ENCODE measurements at regions not wholly inside any gene's neighbourhood (a gene's known extent, or its start where the extent isn't known, plus 50 kb on each side); places are given as distances from the start of the nearest gene placed in this dataset.
"Not testable (repeated sequence)": the region's sequence is repeated elsewhere in the genome, so short reads cannot be mapped to it uniquely, and the experiment has no call there.

DNA sequence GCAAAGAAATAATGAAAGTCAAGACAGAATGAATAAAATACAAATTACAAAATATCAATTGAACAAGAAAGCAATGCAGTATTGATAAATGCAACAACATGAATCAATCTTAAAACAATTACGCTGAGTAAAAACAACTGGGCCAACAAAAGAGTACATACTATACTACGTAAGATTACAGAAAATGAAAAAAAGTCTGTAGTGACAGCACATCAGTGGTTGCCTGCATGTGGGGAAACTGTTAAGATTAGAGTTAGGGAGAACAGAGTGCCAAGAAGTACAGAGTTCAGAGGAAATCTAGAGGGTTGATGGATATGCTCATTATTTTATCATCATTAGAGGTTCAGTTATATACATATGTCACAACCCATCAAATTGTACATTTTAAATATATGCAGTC, 706.6 kb upstream of the ACO1 start:
- no peak for FAIRE-seq

DNA sequence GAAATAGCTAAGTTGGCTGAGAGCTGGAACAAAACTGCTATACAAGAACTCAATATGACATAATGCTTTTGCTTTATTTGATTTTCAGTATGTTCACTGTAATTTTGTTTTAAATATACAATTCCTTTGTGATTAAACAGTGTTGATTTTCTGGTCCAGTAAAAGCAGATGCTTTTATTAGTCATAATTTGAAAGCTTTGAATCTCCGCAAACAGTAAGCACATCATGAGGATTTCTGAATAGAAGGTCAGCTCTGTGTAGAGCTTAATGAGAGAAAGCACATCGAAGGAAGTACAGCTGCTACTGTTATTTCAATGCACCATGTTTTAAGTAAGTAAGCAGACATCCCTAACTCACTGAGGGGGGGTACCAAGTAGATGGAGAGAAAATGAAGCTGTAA, 701.3 kb upstream of the ACO1 start:
- no peak for FAIRE-seq

DNA sequence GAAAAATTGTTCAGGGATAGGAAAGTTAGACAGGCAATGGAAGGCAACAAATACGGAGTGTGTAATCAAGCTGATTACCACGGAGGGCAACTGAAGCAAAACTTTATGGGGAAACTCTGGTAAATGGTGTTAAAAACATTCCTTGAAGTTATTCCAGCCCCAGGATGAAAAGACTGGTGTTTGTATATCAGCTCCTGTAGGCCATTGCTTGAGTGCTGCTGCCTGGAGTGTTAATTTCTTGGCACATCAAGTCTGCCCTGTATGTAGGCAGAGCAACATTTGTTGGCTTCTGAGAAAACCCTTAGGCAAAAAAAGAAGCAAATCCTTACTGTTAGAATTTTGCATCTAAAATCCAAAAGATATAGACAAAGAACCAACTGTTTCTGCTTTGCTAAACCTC, 686.5 kb upstream of the ACO1 start:
- no peak for FAIRE-seq

DNA sequence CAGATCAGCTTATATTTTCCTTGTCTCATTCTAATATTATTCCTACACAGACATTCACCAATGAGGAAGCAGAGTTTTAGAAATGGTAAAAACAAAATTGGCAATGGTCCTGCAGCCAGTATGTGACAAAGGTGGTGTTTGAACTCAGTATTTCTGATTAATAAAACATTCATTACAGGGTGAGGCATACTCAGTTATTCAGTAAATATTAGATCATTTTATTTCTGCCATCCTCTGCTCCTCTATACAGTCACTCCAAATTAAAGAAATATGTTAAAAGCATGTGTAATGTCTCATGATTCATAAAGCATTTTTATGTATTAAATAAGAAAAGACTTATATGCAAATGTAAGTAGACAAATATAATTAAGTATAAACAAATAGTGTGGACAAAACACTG, 684.6 kb upstream of the ACO1 start:
- FAIRE-seq: no peak

DNA sequence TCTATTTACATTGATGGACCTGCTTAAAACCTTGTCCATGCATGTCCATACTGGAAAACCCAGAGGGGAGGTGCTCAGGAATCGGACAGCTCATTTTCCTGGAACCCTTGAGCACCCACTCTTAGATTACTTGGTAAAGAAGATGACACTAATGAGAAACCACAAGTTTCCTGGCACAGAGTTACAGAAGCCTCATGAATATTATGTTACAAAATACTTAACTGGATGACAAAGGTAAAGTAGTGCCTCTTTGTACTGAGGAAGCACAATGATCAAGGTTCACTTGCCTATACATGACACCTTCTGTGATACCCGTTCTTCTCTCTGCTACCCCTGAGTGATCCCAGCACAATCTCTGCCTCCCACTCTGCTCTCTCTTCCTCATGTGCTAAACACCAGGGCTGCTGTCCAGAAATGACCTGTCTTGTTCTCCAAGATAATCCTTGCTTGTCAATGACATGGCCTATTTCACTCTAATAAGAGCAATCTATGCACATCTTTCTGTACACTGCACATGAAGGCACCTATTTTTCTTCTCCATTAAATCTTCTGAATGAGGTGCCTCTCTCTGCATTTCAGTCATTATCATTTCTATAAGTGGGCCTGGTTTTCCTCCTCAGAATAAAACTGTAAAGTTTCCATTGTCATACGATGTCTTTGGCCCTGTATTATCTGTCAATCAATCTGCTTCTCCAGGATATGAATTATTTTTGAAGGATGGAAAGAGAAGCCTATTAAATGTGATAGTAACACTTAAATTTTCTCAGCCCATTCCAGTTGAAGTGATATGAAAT, 684.0 kb upstream of the ACO1 start:
- FAIRE-seq: no peak

DNA sequence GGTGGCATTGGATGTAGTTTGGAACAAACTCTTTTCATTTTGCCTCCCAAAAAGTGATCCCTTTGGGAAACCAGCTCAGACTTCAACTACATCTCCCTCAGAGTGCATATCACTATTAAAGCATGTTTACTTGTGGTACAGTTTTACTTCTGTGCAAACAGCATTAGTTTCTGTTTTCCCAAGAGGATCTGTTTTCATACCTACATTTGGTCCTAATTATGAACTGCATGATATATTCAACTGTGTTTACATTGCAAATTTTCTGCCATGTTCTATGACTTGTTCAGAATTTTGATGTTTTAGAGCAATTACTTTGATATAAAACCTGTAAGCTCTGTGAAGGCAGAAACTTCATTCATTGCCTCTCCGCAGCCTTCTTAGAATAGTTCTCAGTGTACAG, 681.5 kb upstream of the ACO1 start:
- no peak for FAIRE-seq

DNA sequence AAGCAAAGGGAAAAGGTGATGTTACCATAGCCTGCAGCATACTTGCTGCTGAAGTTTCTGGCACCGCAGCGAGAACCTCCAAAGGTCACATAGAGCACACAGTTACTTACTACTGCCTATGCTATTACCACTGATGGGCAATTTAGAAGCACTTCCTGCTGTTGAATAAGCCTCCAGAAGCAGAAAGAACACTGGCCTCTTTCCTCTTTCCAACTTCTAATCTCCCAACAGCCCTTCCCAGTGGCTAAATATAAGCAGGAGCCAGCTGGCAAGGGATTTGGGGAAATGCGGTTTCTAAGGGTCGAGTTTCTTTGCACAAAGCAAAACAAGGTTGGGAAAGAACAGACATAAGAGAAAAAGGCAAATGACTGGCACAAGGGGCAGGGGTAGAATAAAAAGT, 669.2 kb upstream of the ACO1 start:
- FAIRE-seq: no peak

DNA sequence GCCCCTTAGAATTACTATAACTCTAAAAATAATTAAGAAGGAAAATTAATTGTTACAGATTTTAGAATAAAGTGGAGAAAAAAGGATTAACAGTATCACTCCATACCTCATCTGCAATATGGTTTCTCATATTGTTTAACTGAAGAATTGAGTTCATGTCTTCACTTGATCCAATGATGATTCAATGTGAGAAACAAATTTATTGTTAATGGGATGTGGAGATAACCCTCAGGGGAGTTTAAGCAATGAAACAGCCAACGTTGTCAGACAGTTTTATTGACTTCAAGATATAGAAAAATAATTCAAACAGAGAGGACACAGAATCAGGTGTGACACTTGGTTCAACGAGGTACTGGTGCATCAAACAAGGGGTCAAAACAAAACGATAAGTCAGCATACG, 665.2 kb upstream of the ACO1 start:
- FAIRE-seq: no peak

DNA sequence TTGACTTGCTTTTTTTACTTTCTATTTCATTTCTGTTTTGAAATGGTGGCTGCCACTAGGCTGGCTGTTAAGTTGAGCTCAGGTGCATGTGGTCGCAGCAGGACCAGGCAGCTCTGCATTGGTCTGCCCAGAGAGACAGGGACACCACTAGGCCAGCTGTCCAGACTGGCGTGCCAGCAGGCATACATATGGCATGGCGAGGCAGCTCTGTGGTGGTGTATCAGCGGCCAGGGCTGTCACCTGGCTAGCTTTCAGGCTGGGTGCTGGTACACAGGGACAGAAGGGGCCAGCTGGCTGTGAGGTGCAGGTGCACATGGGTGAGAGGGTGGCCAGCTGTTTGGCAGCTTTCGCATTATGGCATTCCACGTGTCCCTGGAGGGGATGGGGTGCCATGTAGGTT, 654.0 kb upstream of the ACO1 start:
- no peak for FAIRE-seq

DNA sequence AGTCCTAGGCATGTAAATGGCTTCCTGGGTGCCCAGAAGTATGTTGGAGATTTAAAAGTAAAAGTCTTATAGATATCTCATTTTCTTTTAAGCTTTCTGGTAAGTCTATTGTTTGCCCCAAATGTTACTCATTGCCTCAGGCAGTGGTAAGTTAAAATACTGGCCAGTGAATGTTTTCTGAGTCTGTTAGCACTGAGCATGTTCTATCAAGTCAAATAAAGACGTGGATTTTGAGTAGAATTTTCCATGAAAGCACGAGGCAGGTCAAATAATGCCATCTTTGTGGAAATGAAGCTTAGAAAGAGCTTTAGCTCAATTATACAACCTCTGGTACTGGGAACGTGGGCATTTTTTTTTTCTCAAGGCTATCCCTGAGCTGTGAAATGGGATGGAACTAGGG, 651.3 kb upstream of the ACO1 start:
- no peak for FAIRE-seq

DNA sequence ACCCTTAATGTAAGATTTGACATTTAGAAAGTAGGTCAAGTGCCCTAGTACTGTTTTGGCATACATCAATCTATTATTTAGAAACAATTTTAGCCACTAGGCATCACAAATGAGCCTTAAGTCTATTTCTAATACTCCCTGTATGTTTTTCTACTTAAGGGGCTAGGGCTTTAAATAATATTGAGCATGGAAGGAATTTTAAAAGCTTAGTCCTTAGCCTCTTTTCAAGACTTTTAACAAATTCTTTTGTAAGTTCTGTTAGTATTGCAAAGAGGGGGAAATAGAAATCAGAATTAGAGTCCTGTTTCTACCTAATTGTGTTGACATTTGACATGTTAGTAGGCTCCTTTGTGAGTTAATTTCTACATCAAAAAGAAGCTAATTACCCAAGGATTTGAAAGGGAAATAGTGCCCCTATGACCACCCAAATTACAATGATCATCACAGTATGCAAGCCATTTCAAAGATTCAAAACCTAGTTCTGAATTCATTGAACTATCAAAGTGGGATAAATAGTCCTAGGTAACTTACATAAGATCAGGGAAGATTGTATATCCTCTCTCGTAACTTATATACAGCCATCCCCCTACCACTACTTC, 647.8 kb upstream of the ACO1 start:
- FAIRE-seq: no peak

DNA sequence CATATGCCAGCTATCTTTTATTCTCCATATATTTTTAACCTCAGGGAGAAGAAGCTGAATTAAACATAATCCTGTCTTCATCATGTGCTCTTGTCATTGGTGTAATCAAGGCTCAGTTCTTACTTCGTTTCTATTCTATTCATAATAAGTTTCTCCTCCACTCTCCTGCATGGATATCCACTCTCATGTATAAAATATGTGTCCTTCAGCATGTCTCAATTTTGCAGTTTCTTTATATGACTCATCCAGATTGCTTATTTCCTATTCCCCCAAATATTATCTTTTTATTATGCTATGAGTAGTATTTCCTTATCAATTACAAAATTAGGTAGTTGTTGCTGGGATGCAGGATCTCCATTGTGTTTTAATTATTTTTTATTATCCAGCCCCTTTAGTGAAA, 643.7 kb upstream of the ACO1 start:
- no peak for FAIRE-seq

DNA sequence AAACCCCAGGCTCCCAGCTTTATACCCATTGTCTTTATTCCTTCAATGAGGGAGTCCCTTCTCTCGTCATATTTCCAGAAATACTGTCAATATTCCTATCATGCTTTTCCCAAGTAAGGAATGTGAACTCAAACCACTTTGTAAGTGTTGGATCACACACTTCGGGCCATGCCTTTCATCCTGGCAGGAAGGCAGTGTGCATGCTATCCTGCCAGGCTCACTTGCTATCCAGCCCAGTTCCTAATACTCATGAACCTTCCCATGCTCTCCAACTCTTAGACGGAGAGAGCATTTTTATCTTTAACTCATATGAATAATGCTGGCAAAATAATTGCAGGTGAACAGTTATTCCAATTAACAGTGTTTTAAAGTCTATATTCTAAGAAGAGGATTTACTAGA, 639.9 kb upstream of the ACO1 start:
- FAIRE-seq: no peak

DNA sequence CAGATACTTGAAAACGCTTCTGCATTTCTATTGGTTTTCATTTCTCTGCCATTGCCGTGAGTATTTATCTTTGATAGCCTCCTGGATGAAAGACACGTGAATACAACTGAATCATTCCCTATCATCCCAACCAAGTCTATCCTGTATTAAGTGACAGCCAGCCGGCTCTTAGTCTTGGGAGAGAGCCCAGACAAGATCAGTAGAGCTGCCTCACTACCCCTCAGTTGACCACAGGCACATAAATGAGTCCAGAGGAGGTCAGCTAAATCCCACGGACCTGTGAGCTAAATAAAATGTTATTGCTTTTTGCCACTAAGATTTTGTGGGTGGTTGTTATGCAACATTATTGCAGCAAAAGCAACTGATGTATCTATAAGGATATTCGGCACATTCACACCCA, 639.0 kb upstream of the ACO1 start:
- no peak for FAIRE-seq

DNA sequence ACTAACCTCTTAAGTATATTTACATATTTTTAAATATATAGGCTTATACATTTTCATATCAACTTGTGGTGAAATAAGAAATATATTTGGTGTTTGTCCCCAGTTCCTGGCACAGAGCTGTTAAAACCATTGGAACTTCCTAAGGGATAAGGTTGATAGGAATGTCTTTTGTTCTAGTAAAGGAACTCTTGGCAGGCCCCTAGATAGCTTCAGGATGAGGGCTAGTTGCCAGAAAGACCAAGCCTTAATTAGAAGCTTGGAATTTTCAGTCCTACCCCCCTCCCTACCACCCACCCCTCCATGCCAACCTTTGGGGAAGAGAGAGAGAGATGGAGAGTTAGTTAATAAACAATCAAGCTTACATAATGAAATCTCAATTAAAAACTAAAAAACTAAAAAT, 638.6 kb upstream of the ACO1 start:
- no peak for FAIRE-seq

DNA sequence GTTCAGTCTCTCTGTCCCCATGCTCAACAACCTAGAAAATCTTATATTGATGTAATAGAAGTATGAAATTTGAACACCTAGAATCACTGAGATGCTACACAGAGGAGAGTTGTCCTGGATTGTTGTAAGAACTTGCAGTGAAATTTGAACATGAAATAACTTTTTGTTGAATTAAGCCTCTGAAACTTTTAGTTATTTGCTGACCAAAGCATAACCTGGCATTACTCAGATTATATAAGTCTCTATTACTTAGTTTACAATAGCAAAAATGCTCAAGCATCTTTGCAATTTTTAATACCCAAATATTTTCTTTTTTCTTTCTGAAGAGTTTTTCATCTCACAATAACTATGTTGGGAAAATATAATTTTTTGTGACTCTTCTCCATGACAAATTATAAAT, 630.7 kb upstream of the ACO1 start:
- no peak for FAIRE-seq

DNA sequence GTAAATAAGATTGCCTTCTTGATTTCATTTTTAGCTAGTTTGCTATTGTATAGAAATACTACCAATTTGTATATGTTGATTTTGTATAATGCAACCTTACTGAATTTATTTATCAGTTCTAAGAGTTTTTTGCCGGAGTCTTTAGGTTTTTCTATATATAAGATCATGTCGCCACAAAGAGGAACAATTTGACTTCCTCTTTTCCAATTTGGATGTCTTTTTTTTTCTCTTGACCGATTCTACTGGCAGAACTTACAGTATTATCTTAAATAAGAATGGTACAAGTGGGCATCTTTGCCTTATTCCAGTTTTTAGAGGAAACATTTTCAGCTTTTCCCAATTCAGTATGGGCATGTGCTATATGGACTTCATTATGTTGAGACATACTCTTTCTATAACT, 624.7 kb upstream of the ACO1 start:
- FAIRE-seq: no peak

DNA sequence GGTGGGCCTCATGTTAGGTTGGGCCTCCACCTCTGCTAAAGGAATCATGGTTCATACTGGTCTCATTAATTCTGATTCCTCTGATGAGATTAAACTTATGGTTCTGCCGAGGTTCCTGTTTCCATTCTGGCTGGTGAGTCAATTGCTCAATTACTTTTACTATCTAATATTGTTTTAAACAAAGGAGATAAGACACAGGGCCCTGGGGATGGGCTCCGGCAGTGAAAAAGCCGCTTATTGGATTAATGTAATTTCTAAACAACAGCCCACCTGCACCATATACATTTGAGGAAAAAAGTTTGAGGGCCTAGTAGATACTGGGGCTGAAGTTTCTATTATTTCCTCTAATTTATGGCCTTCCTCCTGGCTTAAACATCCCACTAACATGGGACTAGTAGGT, 610.4 kb upstream of the ACO1 start:
- FAIRE-seq: not testable (repeated sequence)

DNA sequence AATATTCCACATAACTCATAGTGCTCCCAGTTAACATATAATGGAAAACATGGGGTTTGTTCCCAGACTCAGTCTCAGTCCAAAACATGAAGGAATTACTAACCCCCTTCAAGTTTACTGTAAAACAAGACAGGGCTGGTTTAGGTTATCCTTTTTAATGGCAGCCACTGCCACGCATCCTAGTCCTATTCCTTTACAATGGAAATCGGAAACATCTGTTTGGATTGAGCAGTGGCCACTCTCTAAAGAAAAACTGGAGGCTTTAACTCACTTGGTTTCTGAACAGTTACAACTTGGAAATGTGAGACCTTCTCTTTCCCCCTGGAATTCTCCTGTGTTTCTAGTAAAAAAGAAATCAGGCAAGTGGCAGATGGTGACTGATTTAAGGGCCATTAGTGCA, 609.9 kb upstream of the ACO1 start:
- no peak for FAIRE-seq

DNA sequence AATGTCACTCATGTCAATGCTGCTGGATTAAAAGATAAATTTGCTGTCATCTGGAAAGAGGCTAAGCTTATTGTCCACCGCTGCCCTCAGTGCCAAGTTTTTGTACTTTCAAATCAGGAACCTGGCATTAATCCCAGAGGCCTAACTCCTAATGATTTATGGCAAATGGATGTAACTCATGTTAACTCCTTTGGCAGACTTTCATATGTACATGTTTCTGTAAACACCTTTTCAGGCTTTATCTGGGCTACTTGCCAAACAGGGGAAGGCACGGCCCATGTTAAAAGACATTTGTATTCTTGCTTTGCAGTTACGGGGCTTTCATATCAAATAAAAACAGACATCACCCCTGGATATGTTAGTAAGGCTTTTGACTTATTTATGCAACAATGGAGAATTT, 608.0 kb upstream of the ACO1 start:
- no peak for FAIRE-seq

DNA sequence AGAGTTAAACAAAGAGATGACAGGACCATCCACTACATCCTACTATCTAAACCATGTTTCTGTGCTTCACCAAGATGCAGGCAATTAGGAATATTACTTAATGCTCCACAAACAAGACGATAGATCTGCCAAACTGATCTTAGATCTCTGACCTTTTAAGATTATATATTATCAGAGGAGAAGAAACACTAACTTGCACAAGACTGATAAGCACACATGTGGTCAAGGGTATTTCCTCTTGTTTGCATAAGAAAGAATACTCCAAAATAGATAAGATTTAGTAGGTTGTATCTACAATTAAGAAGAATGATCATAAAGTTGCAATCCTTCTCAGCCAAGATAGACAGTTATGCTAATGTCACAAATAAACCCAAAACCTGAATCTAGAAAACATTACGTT, 601.0 kb upstream of the ACO1 start:
- FAIRE-seq: no peak

DNA sequence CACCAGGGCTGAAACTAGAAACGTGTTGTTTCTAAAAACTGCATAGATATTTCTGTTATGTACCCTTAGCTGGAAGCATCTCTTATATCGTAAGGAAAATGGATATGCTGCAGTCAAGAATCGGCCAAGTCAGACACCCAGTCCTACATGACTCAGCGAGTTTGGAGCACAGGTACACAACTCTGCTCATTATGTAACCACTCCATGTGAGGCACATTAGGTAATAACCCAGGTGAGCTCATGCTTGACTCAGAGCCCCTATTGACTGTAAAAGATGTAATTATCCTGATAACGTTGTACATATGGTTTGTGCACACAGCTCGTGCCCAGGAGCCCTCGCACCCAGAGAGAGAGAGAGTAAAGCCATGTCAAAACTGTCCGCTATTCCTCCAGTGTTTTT, 593.7 kb upstream of the ACO1 start:
- FAIRE-seq: no peak

DNA sequence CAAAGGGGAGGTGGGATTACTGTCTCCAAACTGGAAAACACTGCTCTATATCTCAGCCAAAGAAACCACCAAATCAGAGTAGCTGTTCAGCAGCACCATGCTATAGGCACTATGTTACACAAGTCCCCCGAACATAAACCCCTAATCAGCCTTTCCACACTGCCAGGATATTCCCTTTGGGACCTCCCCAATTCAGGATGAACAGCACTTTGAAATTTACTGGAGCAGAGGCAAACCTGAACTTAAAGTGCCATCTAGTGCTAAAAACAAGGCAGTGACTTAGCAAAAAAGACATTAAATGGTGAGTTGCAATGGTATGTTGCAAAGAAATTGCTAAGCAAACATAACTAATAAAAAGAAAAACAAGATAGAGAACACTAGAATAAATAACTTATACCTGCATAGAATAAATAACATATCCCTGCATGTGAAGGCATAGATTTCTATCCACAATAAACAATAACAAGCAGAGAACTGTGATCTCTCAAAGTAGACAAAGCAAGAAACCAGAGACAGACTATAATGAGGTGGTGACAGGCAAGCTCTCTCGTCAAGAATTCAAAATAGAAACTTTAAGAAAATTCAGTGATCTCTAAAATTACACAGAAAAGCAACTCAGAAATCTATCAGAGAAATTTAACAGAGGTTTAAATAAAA, 584.4 kb upstream of the ACO1 start:
- no peak for FAIRE-seq

DNA sequence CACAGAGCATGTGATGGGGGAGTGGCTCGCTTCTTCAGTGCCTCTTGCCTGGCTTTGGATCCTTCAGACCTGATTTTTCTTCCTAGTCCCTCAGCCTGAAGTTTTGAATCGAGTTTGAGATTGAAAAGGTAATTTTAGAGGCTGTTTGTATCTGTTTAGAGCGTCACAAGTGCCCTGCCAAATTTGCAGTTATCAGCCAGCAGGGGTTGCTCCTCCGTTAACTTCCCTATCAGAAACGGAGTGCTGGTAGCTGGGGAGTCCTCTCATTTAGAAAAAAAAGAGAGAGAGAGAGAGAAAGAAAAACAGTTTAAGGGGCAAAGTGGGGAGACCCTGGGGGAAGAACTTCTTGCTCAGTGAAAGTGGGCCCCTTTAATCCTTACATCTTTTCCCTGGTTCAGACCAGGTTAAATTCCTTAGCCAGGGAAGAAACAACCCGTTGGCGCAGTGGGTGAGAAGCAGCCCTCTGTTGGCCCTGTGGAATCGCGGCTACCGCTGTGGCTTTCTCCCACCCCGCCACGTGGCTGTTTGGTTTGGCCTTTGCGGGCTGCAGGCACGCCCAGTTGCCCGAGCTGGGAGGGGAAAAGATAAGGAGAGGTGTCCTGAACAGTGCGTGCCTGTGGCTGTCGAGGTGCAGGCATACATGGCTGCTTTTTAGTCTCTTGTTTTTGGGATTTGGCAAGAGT, 576.7 kb upstream of the ACO1 start:
- no peak for FAIRE-seq

All from islet of Langerhans (tissue), 1 donor.